A549 (cell line): ENCODE measurements at regions not wholly inside any gene's neighbourhood (a gene's known extent, or its start where the extent isn't known, plus 50 kb on each side); places are given as distances from the start of the nearest gene placed in this dataset.

Experiments used
- ATAC-seq, 2 experiments: fragments of 200-7000 bp in 1 of 2; fragments of >200 bp in 1 of 2; cut with Nextera tagmentation in 1 of 2; cut with Tn5 transposase in 1 of 2; 3 replicates each; pipeline versions ENCODE4 v1.8.0 to v1.9.1; 2018 to 2020; ENCODE audit warnings: mild to moderate bottlenecking in 1 of 2, moderate library complexity in 1 of 2
- CTCF ChIA-PET: fragments of 300-600 bp; sonication (Branson Sonifier 250); formaldehyde crosslinking; extraction: SDS; loops from one replicate; lab custom pipeline; 2021; ENCODE audit warnings: antibody characterized with exemption, inconsistent platforms; lab: Yijun Ruan, JAX
- POLR2A ChIA-PET: fragments of 350-600 bp; formaldehyde crosslinking; extraction: SDS; loops from one replicate; lab custom pipeline; 2021; ENCODE audit warnings: antibody characterized with exemption, inconsistent platforms; lab: Yijun Ruan, JAX
- DNase-seq, 2 experiments: peaks; one replicate each; pipeline versions ENCODE4 v3.0.0 to v3.0.0-alpha.2; 2011 to 2016; ENCODE audit warnings: low read depth in 1 of 2, low spot score in 1 of 2
- FAIRE-seq: peaks from 2 replicates; lab custom pipeline; 2011; peaks lifted over from hg19 to GRCh38; lab: Jason Lieb, UNC
- H3K27ac ChIP-seq, 2 experiments: fragments of >200 bp; sonication (Bioruptor Twin); formaldehyde crosslinking; 3 replicates each; pipeline ENCODE4 v1.5.1; 2016 to 2017
- H3K4me1 ChIP-seq: fragments of >200 bp; sonication (Bioruptor Twin); formaldehyde crosslinking; 3 replicates; pipeline ENCODE4 v1.6.1; 2016
- H3K4me2 ChIP-seq: fragments of >200 bp; sonication (Bioruptor Twin); formaldehyde crosslinking; 3 replicates; pipeline ENCODE4 v1.6.1; 2016
- H3K4me3 ChIP-seq: fragments of >200 bp; sonication (Bioruptor Twin); formaldehyde crosslinking; 3 replicates; pipeline ENCODE4 v1.5.1; 2016
- H3K9me3 ChIP-seq: fragments of >200 bp; sonication (Bioruptor Twin); formaldehyde crosslinking; 3 replicates; pipeline ENCODE4 v1.6.1; 2016
- CBX2 ChIP-seq: fragments of 200-600 bp; sonication (generic); IDR thresholded peaks from 2 replicates; pipeline ENCODE4 v1.6.1; 2016; ENCODE audit warnings: low read depth, mild to moderate bottlenecking, borderline replicate concordance
- CEBPB ChIP-seq, 2 experiments: fragments of >200 bp in 1 of 2; sonication (Bioruptor Twin) in 1 of 2; formaldehyde crosslinking in 1 of 2; IDR thresholded peaks; 2 replicates each; pipeline ENCODE4 v1.6.1; 2012 to 2016
- EP300 ChIP-seq, 2 experiments: fragments of >200 bp; sonication (Bioruptor Twin); formaldehyde crosslinking; IDR thresholded peaks; 2 replicates in 1 of 2; 3 replicates in 1 of 2; pipeline ENCODE4 v1.6.1; 2016 to 2017
- ESRRA ChIP-seq: fragments of 150-350 bp; IDR thresholded peaks from 2 replicates; pipeline ENCODE4 v1.6.1; 2014; ENCODE audit warnings: mild to moderate bottlenecking, low read length, borderline replicate concordance
- FOSL2 ChIP-seq, 2 experiments: fragments of 450-650 bp in 1 of 2; fragments of >200 bp in 1 of 2; sonication (Bioruptor Twin) in 1 of 2; formaldehyde crosslinking; IDR thresholded peaks; 2 replicates each; pipeline versions ENCODE4 v1.5.0 to v1.6.1; 2016 to 2020; ENCODE audit warnings: mild to moderate bottlenecking in 1 of 2, moderate library complexity in 1 of 2
- HES2 ChIP-seq: fragments of >200 bp; sonication (Bioruptor Twin); formaldehyde crosslinking; IDR thresholded peaks from 2 replicates; pipeline ENCODE4 v1.6.1; 2016
- HOXA7 ChIP-seq: fragments of 250-450 bp; sonication (Bioruptor Pico); IDR thresholded peaks from 2 replicates; pipeline ENCODE4 v1.5.0; 2020; ENCODE audit warnings: mild to moderate bottlenecking, moderate library complexity
- HOXB13 ChIP-seq: fragments of 250-450 bp; sonication (Bioruptor Pico); IDR thresholded peaks from 2 replicates; pipeline ENCODE4 v1.5.0; 2020; ENCODE audit warnings: low read depth, mild to moderate bottlenecking, moderate library complexity
- JUN ChIP-seq, 2 experiments: fragments of >200 bp; sonication (Bioruptor Twin); formaldehyde crosslinking; IDR thresholded peaks; 2 replicates in 1 of 2; 3 replicates in 1 of 2; pipeline ENCODE4 v1.6.1; 2016 to 2017
- JUNB ChIP-seq: fragments of >200 bp; sonication (Bioruptor Twin); formaldehyde crosslinking; IDR thresholded peaks from 2 replicates; pipeline ENCODE4 v1.6.1; 2016
- KDM1A ChIP-seq: fragments of 200-600 bp; sonication (generic); IDR thresholded peaks from 2 replicates; pipeline ENCODE4 v1.6.1; 2016; ENCODE audit warnings: low read depth, mild to moderate bottlenecking
- MAFK ChIP-seq: fragments of 450-650 bp; IDR thresholded peaks from 2 replicates; pipeline ENCODE4 v1.6.1; 2014; ENCODE audit not compliant: partially characterized antibody
- MAX ChIP-seq: IDR thresholded peaks from 2 replicates; pipeline ENCODE4 v1.6.1; 2012
- MYC ChIP-seq: IDR thresholded peaks from 2 replicates; pipeline ENCODE4 v1.6.1; 2012; ENCODE audit warnings: mild to moderate bottlenecking, inconsistent platforms, low read length, improper control_type of control experiment, borderline replicate concordance
- NPAS2 ChIP-seq: fragments of 250-450 bp; sonication (Bioruptor Pico); IDR thresholded peaks from 2 replicates; pipeline ENCODE4 v1.8.0; 2022; ENCODE audit warnings: mild to moderate bottlenecking, moderate library complexity, borderline replicate concordance
- NR3C1 ChIP-seq: fragments of >200 bp; sonication (Bioruptor Twin); formaldehyde crosslinking; IDR thresholded peaks from 3 replicates; pipeline ENCODE4 v1.6.1; 2017
- POLR2AphosphoS2 ChIP-seq: conservative IDR thresholded peaks from 2 replicates; pipeline ENCODE4 v1.6.1; 2012; ENCODE audit warnings: low read length, improper control_type of control experiment, inconsistent platforms
- RAD21 ChIP-seq, 2 experiments: fragments of >200 bp in 1 of 2; sonication (Bioruptor Twin) in 1 of 2; formaldehyde crosslinking in 1 of 2; IDR thresholded peaks in 1 of 2; conservative IDR thresholded peaks in 1 of 2; 2 replicates in 1 of 2; 3 replicates in 1 of 2; pipeline ENCODE4 v1.6.1; 2012 to 2018; ENCODE audit warnings: inconsistent platforms in 1 of 2
- RARB ChIP-seq: fragments of 250-450 bp; sonication (Bioruptor Pico); IDR thresholded peaks from 2 replicates; pipeline ENCODE4 v1.8.0; 2021; ENCODE audit warnings: mild to moderate bottlenecking, moderate library complexity
- REST ChIP-seq: fragments of 200-600 bp; sonication (generic); IDR thresholded peaks from 2 replicates; pipeline ENCODE4 v1.6.1; 2016; ENCODE audit warnings: antibody characterized with exemption, mild to moderate bottlenecking, moderate library complexity
- RNF2 ChIP-seq: fragments of 200-600 bp; sonication (generic); IDR thresholded peaks from 2 replicates; pipeline ENCODE4 v1.6.1; 2016; ENCODE audit warnings: low read depth, mild to moderate bottlenecking, antibody characterized with exemption, moderate library complexity, borderline replicate concordance
- SREBF2 ChIP-seq: fragments of 450-650 bp; IDR thresholded peaks from 2 replicates; pipeline ENCODE4 v1.6.1; 2014; ENCODE audit warnings: mild to moderate bottlenecking, moderate library complexity
- TP53 ChIP-seq: fragments of 250-450 bp; sonication (Bioruptor Pico); IDR thresholded peaks from 2 replicates; pipeline ENCODE4 v1.5.0; 2021; ENCODE audit warnings: mild to moderate bottlenecking, moderate library complexity
- ZC3H11A ChIP-seq: fragments of 450-650 bp; IDR thresholded peaks from 2 replicates; pipeline ENCODE4 v1.6.1; 2014; ENCODE audit warnings: antibody characterized with exemption, mild to moderate bottlenecking
- WGBS: methylation state at CpG from one replicate; pipeline ENCODE4 v1.1.6; 2017; ENCODE audit errors: missing lambda C conversion rate; 5-methylcytosine and 5-hydroxymethylcytosine counted together

GRCh38 chr6:4518506-4518905, 257.7 kb upstream of the CDYL start:
- POLR2A ChIA-PET, result no interaction called here
- Histone ChIP-seq H3K27ac (peak overlapping the region; percentile 70 to 79), H3K4me1 (peaks cover 19% of the 10 kb centered on the region), H3K9me3 (no peaks in the 10 kb centered on the region), H3K4me2 (peak overlapping the region; percentile 56), H3K4me3 (no peak overlapping the region)
- WGBS, result 7% methylated on average over 2 of the region's 2 CpGs
- CTCF ChIA-PET, result interaction anchor here (0.6 kb wide), 1 partner anchor 11 kb away, joined by 4 read pairs; no protein-coding TSS in a partner anchor
- ATAC-seq (peak; percentile 96 to 98), FAIRE-seq (no peak), DNase-seq (peak; percentile 54 to 82)
- TF ChIP-seq FOSL2 (IDR thresholded peaks at IDR 0.05) (0 out of 2 replicates have a peak, but pooled peaks have one; percentile 23), FOSL2 (CRISPR knock-in tag; IDR thresholded peaks at IDR 0.05) (peak; percentile 69), JUNB (peak; percentile 54), EP300 (IDR thresholded peaks at IDR 0.05) (0 out of 5 replicates have a peak, but pooled peaks of 1 of the 2 experiments have one; percentile 28), ESRRA (no peak), CBX2 (no peak), HOXB13 (CRISPR knock-in tag) (no peak), MAX (peak; percentile 29; the same call in 1 of the 2 replicates), JUN (IDR thresholded peaks at IDR 0.05) (0 out of 5 replicates have a peak, but pooled peaks of 1 of the 2 experiments have one; percentile 32), MAFK (no peak), HES2 (no peak; the same call in 1 of the 2 replicates), TP53 (no peak), NPAS2 (no peak), RAD21 (conservative IDR thresholded peaks at IDR 0.05 in 1 of 2, IDR thresholded peaks at IDR 0.05 in 1 of 2) (peak; percentile 8 to 28; a peak in 1 of 5 replicates), CEBPB (IDR thresholded peaks at IDR 0.05) (peak; percentile 63 to 71; a peak in 3 of 4 replicates), POLR2AphosphoS2 (no peak)

GRCh38 chr6:4516206-4516605, 260.0 kb upstream of the CDYL start:
- WGBS, result 84% methylated on average over 5 of the region's 5 CpGs
- CTCF ChIA-PET, result no interaction called here
- FAIRE-seq, result no peak

More at GRCh38 chr6:4516206-4516605, 260.0 kb upstream of the CDYL start:
- DNase-seq, result no peak
- Histone ChIP-seq H3K4me1 (peaks cover 19% of the 10 kb centered on the region), H3K4me2 (no peak overlapping the region), H3K4me3 (no peak overlapping the region), H3K27ac (peak overlapping the region in 1 of 2 experiments; percentile 11; a peak in 2 of 6 replicates), H3K9me3 (no peaks in the 10 kb centered on the region)
- no peak for ATAC-seq
- POLR2A ChIA-PET, result no interaction called here
- TF ChIP-seq CBX2, result no peak
- no peak for TF ChIP-seq KDM1A
- TF ChIP-seq NPAS2, result no peak
- TF ChIP-seq ZC3H11A, result no peak
- TF ChIP-seq HOXA7 (CRISPR knock-in tag), result no peak
- no peak for TF ChIP-seq SREBF2
- no peak for TF ChIP-seq RAD21 (conservative IDR thresholded peaks at IDR 0.05 in 1 of 2, IDR thresholded peaks at IDR 0.05 in 1 of 2)
- TF ChIP-seq NR3C1, result no peak
- TF ChIP-seq RNF2, result no peak
- no peak for TF ChIP-seq HOXB13 (CRISPR knock-in tag)
- TF ChIP-seq REST, result no peak
- no peak for TF ChIP-seq MYC
- no peak for TF ChIP-seq FOSL2 (IDR thresholded peaks at IDR 0.05)
- no peak for TF ChIP-seq FOSL2 (CRISPR knock-in tag; IDR thresholded peaks at IDR 0.05)
- no peak for TF ChIP-seq RARB
